Kidney (tissue), 13 donors: ENCODE measurements at regions not wholly inside any gene's neighbourhood (a gene's known extent, or its start where the extent isn't known, plus 50 kb on each side); places are given as distances from the start of the nearest gene placed in this dataset.

ENCODE experiments used
- DNase-seq, 5 donors: peaks; one replicate each; pipeline ENCODE4 v3.0.0-alpha.2; 2013 to 2020
- FAIRE-seq: peaks from 2 replicates; lab custom pipeline; 2012; peaks lifted over from hg19 to GRCh38; lab: Jason Lieb, UNC
- H3K27ac ChIP-seq, 2 donors: one replicate each; pipeline ENCODE4 v1.7.0; 2013; ENCODE audit warnings: low read depth in 2 of 2, low read length in 2 of 2, inconsistent platforms in 1 of 2
- H3K27me3 ChIP-seq: one replicate; pipeline ENCODE4 v1.7.1; 2013; ENCODE audit warnings: low read length, inconsistent platforms; ENCODE audit not compliant: control insufficient read depth, insufficient read depth
- H3K36me3 ChIP-seq, 3 donors: one replicate each; pipeline versions ENCODE4 v1.7.0 to v1.7.1; 2013; ENCODE audit warnings: low read length in 3 of 3, control low read depth in 1 of 3, inconsistent platforms in 1 of 3; ENCODE audit not compliant: insufficient read depth in 3 of 3, control insufficient read depth in 2 of 3
- H3K4me1 ChIP-seq, 3 donors: one replicate each; pipeline versions ENCODE4 v1.7.0 to v1.7.1; 2013; ENCODE audit warnings: low read length in 3 of 3, inconsistent platforms in 1 of 3, low read depth in 1 of 3; ENCODE audit not compliant: control insufficient read depth in 2 of 3, insufficient read depth in 2 of 3
- H3K4me3 ChIP-seq, 3 donors: one replicate each; pipeline versions ENCODE4 v1.7.0 to v1.8.1; 2013; ENCODE audit warnings: low read length in 3 of 3, control low read depth in 1 of 3, inconsistent platforms in 1 of 3
- H3K9ac ChIP-seq, 3 donors: one replicate each; pipeline versions ENCODE4 v1.7.0 to v1.7.1; 2013; ENCODE audit warnings: low read length in 3 of 3, control low read depth in 1 of 3, inconsistent platforms in 1 of 3
- H3K9me3 ChIP-seq, 3 donors: one replicate each; pipeline versions ENCODE4 v1.7.0 to v1.7.1; 2013; ENCODE audit warnings: low read length in 3 of 3, control low read depth in 1 of 3, inconsistent platforms in 1 of 3; ENCODE audit not compliant: control insufficient read depth in 2 of 3, insufficient read depth in 1 of 3
- CTCF ChIP-seq: IDR thresholded peaks from 3 replicates; pipeline ENCODE4 v1.5.1; 2012; ENCODE audit warnings: mild to moderate bottlenecking, moderate library complexity, borderline replicate concordance; ENCODE audit not compliant: insufficient read depth; ENCODE audit errors: extremely low read depth
- intact Hi-C: fragments of 100-400 bp; cut with DNase I; formaldehyde crosslinking; loops from one replicate; pipeline ENCODE4 v1.11.1; 2022
- donor health status: control.
- donor health status: control.
- donor health status: control.
- donor health status: control.
- donor health status: control.
- donor health status: DM: yes; HTN: yes; CAD: no.
- donor health status: Normal renal cell carcinoma (clear cell type).

GRCh38 chr6:6716998-6717763, 128.7 kb downstream of the LY86 start:
- Histone ChIP-seq H3K9ac (no peak overlapping the region), H3K4me3 (no peak overlapping the region), H3K36me3 (no peaks in the 10 kb centered on the region), H3K4me1 (peaks cover 2 to 19% (median 13%) of the 10 kb centered on the region in 3 donors), H3K27ac (no peak overlapping the region), H3K27me3 (no peaks in the 10 kb centered on the region), H3K9me3 (no peaks in the 10 kb centered on the region)
- intact Hi-C loops: no loop called here
- DNase-seq: no peak
- no peak for FAIRE-seq
- no peak for TF ChIP-seq CTCF

GRCh38 chr6:6717953-6718352, 129.4 kb downstream of the LY86 start:
- H3K9me3 ChIP-seq: no peaks in the 10 kb centered on the region
- DNase-seq (no peak), FAIRE-seq (no peak)
- H3K27me3 ChIP-seq: no peaks in the 10 kb centered on the region
- H3K27ac ChIP-seq: peak overlapping the region in 1 of 2 donors; percentile 9
- intact Hi-C loops: no loop called here
- H3K9ac ChIP-seq: no peak overlapping the region
- H3K4me3 ChIP-seq: no peak overlapping the region
- H3K36me3 ChIP-seq: no peaks in the 10 kb centered on the region
- peaks cover 2 to 18% (median 14%) of the 10 kb centered on the region in 3 donors for H3K4me1 ChIP-seq
- no peak for TF ChIP-seq CTCF

GRCh38 chr6:6721606-6722005, 133.1 kb downstream of the LY86 start:
- Histone ChIP-seq H3K27me3 (no peaks in the 10 kb centered on the region), H3K4me1 (peaks cover 6 to 35% (median 32%) of the 10 kb centered on the region in 3 donors), H3K27ac (peak overlapping the region; percentile 72 to 84), H3K4me3 (no peak overlapping the region), H3K36me3 (no peaks in the 10 kb centered on the region), H3K9me3 (no peaks in the 10 kb centered on the region), H3K9ac (no peak overlapping the region)
- TF ChIP-seq CTCF: no peak
- DNase-seq (peak in 3 of 5 donors; percentile 49 to 85 (median 79)), FAIRE-seq (peak; percentile 15)
- intact Hi-C loops: no loop called here
